ENCODE measurements at regions not wholly inside any gene's neighbourhood (a gene's known extent, or its start where the extent isn't known, plus 50 kb on each side); places are given as distances from the start of the nearest gene placed in this dataset.

- TF ChIP-seq, protein P1, sequence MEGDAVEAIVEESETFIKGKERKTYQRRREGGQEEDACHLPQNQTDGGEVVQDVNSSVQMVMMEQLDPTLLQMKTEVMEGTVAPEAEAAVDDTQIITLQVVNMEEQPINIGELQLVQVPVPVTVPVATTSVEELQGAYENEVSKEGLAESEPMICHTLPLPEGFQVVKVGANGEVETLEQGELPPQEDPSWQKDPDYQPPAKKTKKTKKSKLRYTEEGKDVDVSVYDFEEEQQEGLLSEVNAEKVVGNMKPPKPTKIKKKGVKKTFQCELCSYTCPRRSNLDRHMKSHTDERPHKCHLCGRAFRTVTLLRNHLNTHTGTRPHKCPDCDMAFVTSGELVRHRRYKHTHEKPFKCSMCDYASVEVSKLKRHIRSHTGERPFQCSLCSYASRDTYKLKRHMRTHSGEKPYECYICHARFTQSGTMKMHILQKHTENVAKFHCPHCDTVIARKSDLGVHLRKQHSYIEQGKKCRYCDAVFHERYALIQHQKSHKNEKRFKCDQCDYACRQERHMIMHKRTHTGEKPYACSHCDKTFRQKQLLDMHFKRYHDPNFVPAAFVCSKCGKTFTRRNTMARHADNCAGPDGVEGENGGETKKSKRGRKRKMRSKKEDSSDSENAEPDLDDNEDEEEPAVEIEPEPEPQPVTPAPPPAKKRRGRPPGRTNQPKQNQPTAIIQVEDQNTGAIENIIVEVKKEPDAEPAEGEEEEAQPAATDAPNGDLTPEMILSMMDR (IDR thresholded peaks at IDR 0.05) = no peak
- TF ChIP-seq POLR2A (IDR thresholded peaks at IDR 0.05) = no peak
Observed at GRCh38 chr11:62062223-62062861, 61.5 kb upstream of the INCENP start.

All from tibial nerve (tissue), 3 donors.